Spleen (tissue), 11 donors: ENCODE measurements at regions not wholly inside any gene's neighbourhood (a gene's known extent, or its start where the extent isn't known, plus 50 kb on each side); places are given as distances from the start of the nearest gene placed in this dataset.
"Not testable (repeated sequence)": the region's sequence is repeated elsewhere in the genome, so short reads cannot be mapped to it uniquely, and the experiment has no call there.

ENCODE experiments used
- DNase-seq: peaks from one replicate; pipeline ENCODE4 v3.0.0-alpha.2; 2020
- H3K27ac ChIP-seq, 8 donors: fragments of 200-600 bp; sonication (generic) in 7 of 8; 1 replicate in 4 of 8; 2 replicates in 4 of 8; pipeline versions ENCODE4 v1.5.0 to v1.8.0; 2016 to 2021; ENCODE audit warnings: inconsistent platforms in 4 of 8, mild to moderate bottlenecking in 4 of 8, moderate library complexity in 1 of 8
- H3K27me3 ChIP-seq, 7 donors: fragments of 200-600 bp; sonication (generic) in 6 of 7; replicated peaks in 1 of 7; 1 replicate in 4 of 7; 2 replicates in 3 of 7; pipeline versions ENCODE4 v1.5.0 to v1.8.0; 2016 to 2021; ENCODE audit warnings: inconsistent platforms in 3 of 7, mild to moderate bottlenecking in 1 of 7
- H3K36me3 ChIP-seq, 6 donors: fragments of 200-600 bp; sonication (generic) in 5 of 6; 1 replicate in 4 of 6; 2 replicates in 2 of 6; pipeline versions ENCODE4 v1.5.0 to v1.8.0; 2016 to 2021; ENCODE audit warnings: inconsistent platforms in 2 of 6
- H3K4me1 ChIP-seq, 6 donors: fragments of 200-600 bp; sonication (generic) in 5 of 6; 1 replicate in 3 of 6; 2 replicates in 3 of 6; pipeline versions ENCODE4 v1.5.0 to v1.8.0; 2016 to 2021; ENCODE audit warnings: inconsistent platforms in 3 of 6
- H3K4me3 ChIP-seq, 8 donors: fragments of 200-600 bp; sonication (generic) in 7 of 8; 1 replicate in 4 of 8; 2 replicates in 4 of 8; pipeline versions ENCODE4 v1.5.0 to v1.8.0; 2016 to 2021; ENCODE audit warnings: inconsistent platforms in 4 of 8, mild to moderate bottlenecking in 4 of 8, moderate library complexity in 2 of 8
- H3K9me3 ChIP-seq, 8 donors: fragments of 200-600 bp; sonication (generic) in 7 of 8; 1 replicate in 4 of 8; 2 replicates in 4 of 8; pipeline versions ENCODE4 v1.5.0 to v1.8.0; 2016 to 2021; ENCODE audit warnings: inconsistent platforms in 4 of 8
- POLR2A ChIP-seq, 3 donors: fragments of 450-650 bp; IDR thresholded peaks; one replicate each; pipeline ENCODE4 v1.5.1; 2017; ENCODE audit warnings: antibody characterized with exemption in 3 of 3, mild to moderate bottlenecking in 1 of 3
- POLR2AphosphoS5 ChIP-seq, 3 donors: sonication (generic); formaldehyde crosslinking; IDR thresholded peaks; one replicate each; pipeline ENCODE4 v1.5.1; 2017; ENCODE audit warnings: antibody characterized with exemption in 3 of 3
- WGBS, 5 donors: extraction: QIAGEN DNeasy Blood & Tissue Kit in 3 of 5; methylation state at CpG; one replicate each; pipeline versions ENCODE4 v1.1.5 to v1.1.7; 2013 to 2018; 5-methylcytosine and 5-hydroxymethylcytosine counted together
- intact Hi-C: fragments of 100-400 bp; cut with DNase I; formaldehyde crosslinking; loops from one replicate; pipeline ENCODE4 v1.15.0; 2023; ENCODE audit warnings: low total_unique reads
- TF ChIP-seq, protein P1 (sequence below), 11 experiments: fragments of 200-600 bp in 7 of 11; fragments of 450-650 bp in 4 of 11; sonication (generic) in 4 of 11; IDR thresholded peaks in 8 of 11; conservative IDR thresholded peaks in 3 of 11; 1 replicate in 7 of 11; 2 replicates in 4 of 11; pipeline versions ENCODE4 v1.4.0 to v1.8.0; 2016 to 2021; ENCODE audit warnings: antibody characterized with exemption in 11 of 11, inconsistent platforms in 4 of 11, mild to moderate bottlenecking in 1 of 11
- donor health status: healthy with polysubstance abuse.
- donor health status: DM: no; HTN: no; CAD: no; lungs with moderate emphysema.
- donor health status: DM: no; HTN: no; CAD: no.
- donor health status: Bipolar disorder and iron deficiency.
- donor health status: healthy.
- donor health status: DM: no; HTN: no; CAD: no.
- donor health status: DM: yes; HTN: yes; CAD: no.

GRCh38 chr9:78406933-78407332 is 110.0 kb downstream of the PSAT1 start:
- H3K27me3 ChIP-seq = peaks cover 0 to 20% (median 0%) of the 10 kb centered on the region in 7 donors
- no peak overlapping the region for H3K27ac ChIP-seq
- WGBS, 5 donors = 38 to 90% (median 68%) methylated on average over 2 of the region's 2 CpGs
- H3K9me3 ChIP-seq = no peaks in the 10 kb centered on the region
- H3K4me3 ChIP-seq = no peak overlapping the region
- no peak for TF ChIP-seq POLR2A (IDR thresholded peaks at IDR 0.05)
- H3K36me3 ChIP-seq = no peaks in the 10 kb centered on the region
- no peaks in the 10 kb centered on the region for H3K4me1 ChIP-seq
- intact Hi-C loops = no loop called here
- DNase-seq = no peak

GRCh38 chr9:78407636-78408312 is 110.8 kb downstream of the PSAT1 start:
- H3K27ac ChIP-seq = no peak overlapping the region
- peaks cover 0 to 20% (median 0%) of the 10 kb centered on the region in 7 donors for H3K27me3 ChIP-seq
- no peaks in the 10 kb centered on the region for H3K4me1 ChIP-seq
- WGBS, 5 donors = 80 to 87% (median 84%) methylated on average over 8 of the region's 8 CpGs
- H3K9me3 ChIP-seq = no peaks in the 10 kb centered on the region
- H3K4me3 ChIP-seq = no peak overlapping the region
- no peaks in the 10 kb centered on the region for H3K36me3 ChIP-seq
- intact Hi-C loops = no loop called here
- TF ChIP-seq POLR2AphosphoS5 (IDR thresholded peaks at IDR 0.05) (no peak), POLR2A (IDR thresholded peaks at IDR 0.05) (no peak)
- TF ChIP-seq, protein P1, sequence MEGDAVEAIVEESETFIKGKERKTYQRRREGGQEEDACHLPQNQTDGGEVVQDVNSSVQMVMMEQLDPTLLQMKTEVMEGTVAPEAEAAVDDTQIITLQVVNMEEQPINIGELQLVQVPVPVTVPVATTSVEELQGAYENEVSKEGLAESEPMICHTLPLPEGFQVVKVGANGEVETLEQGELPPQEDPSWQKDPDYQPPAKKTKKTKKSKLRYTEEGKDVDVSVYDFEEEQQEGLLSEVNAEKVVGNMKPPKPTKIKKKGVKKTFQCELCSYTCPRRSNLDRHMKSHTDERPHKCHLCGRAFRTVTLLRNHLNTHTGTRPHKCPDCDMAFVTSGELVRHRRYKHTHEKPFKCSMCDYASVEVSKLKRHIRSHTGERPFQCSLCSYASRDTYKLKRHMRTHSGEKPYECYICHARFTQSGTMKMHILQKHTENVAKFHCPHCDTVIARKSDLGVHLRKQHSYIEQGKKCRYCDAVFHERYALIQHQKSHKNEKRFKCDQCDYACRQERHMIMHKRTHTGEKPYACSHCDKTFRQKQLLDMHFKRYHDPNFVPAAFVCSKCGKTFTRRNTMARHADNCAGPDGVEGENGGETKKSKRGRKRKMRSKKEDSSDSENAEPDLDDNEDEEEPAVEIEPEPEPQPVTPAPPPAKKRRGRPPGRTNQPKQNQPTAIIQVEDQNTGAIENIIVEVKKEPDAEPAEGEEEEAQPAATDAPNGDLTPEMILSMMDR (IDR thresholded peaks at IDR 0.05 in 8 of 11, conservative IDR thresholded peaks at IDR 0.05 in 3 of 11) = no peak
- no peak for DNase-seq

DNA sequence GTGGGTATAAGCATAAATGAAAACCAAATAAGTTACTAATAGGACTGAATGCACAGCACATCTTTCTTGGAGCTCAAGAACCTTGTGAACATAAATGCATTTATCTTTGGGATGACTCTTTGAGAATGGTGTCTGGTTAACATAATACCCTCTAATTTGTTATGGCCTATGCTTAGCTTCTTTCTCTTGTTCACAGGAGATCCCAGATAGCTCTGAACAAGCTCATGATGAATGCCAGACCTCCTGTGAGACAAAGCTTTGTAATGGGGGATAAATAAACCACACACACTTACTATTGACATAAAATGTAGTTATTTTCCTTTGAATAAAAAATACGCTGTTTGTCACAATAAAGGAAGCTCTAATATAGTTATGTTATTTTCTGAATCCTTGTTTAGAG is 111.5 kb downstream of the PSAT1 start:
- Histone ChIP-seq H3K9me3 (no peaks in the 10 kb centered on the region), H3K27me3 (peaks cover 0 to 20% (median 0%) of the 10 kb centered on the region in 7 donors), H3K27ac (no peak overlapping the region), H3K4me3 (no peak overlapping the region), H3K4me1 (no peaks in the 10 kb centered on the region), H3K36me3 (no peaks in the 10 kb centered on the region)
- TF ChIP-seq, protein P1 (IDR thresholded peaks at IDR 0.05 in 8 of 11, conservative IDR thresholded peaks at IDR 0.05 in 3 of 11) = no peak
- TF ChIP-seq POLR2A (IDR thresholded peaks at IDR 0.05) (no peak), POLR2AphosphoS5 (IDR thresholded peaks at IDR 0.05) (no peak)
- intact Hi-C loops = no loop called here
- WGBS, 5 donors = 85 to 96% (median 95%) methylated on average over 1 of the region's 1 CpG
- DNase-seq = no peak

DNA sequence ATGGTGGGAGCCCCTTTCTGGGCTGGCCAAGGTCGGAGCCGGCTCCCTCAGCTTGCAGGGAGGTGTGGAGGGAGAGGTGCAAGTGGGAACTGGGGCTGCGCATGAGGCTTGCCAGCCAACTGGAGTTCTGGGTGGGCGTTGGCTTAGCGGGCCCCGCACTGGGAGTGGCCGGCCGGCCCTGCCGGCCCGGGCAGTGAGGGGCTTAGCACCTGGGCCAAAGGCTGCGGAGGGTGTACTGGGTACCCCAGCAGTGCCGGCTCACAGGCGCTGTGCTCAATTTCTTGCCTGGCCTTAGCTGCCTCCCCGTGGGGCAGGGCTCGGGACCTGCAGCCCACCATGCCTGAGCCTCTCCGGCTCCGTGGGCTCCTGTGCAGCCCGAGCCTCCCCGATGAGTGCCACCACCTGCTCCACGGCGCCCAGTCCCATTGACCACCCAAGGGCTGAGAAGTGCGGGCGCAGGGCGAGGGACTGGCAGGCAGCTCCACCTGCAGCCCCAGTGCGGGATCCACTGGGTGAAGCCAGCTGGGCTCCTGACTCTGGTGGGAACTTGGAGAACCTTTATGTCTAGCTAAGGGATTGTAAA is 113.1 kb downstream of the PSAT1 start:
- 87 to 97% (median 96%) methylated on average over 9 to 25 of the region's 25 CpGs for WGBS, 5 donors
- intact Hi-C loops, H3K27ac ChIP-seq, H3K9me3 ChIP-seq, H3K36me3 ChIP-seq, H3K4me3 ChIP-seq, H3K4me1 ChIP-seq: not testable (repeated sequence)
- H3K27me3 ChIP-seq = peaks cover 0 to 11% (median 0%) of the 10 kb centered on the region in 7 donors
- DNase-seq = peak; percentile 74

DNA sequence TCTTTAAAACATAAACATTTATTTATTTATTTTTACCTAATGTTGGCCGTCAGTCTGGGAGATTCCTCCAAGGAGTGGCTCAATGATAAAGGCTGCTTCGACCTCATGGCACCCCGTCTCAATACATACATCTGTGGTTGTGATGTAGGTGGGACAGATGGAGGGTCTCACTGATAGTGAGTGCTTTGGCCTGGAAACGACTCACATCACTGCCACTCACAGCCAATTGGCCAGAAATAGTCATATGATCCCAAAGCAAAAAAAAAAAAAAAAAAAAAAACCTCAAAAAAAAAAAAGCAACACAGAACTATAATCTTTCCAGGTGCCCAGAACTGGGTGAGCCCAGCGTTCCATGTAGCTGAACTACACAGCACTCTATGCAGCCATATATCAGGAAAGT is 125.4 kb downstream of the PSAT1 start:
- no peaks in the 10 kb centered on the region for H3K36me3 ChIP-seq
- no peak for DNase-seq
- H3K27ac ChIP-seq = no peak overlapping the region
- no peaks in the 10 kb centered on the region for H3K9me3 ChIP-seq
- WGBS, 5 donors = 79 to 91% (median 87%) methylated on average over 5 of the region's 5 CpGs
- intact Hi-C loops = no loop called here
- no peak overlapping the region for H3K4me3 ChIP-seq
- TF ChIP-seq, protein P1 (IDR thresholded peaks at IDR 0.05 in 8 of 11, conservative IDR thresholded peaks at IDR 0.05 in 3 of 11) = no peak
- TF ChIP-seq POLR2A (IDR thresholded peaks at IDR 0.05) (no peak), POLR2AphosphoS5 (IDR thresholded peaks at IDR 0.05) (no peak)
- no peaks in the 10 kb centered on the region for H3K4me1 ChIP-seq
- no peaks in the 10 kb centered on the region for H3K27me3 ChIP-seq
